ENCODE measurements at regions not wholly inside any gene's neighbourhood (a gene's known extent, or its start where the extent isn't known, plus 50 kb on each side); places are given as distances from the start of the nearest gene placed in this dataset.

- DNase-seq (ENCODE audit: extremely low read depth, low read depth, low spot score) = no peak
Measured at GRCh38 chr21:16402752-16403151, 673.0 kb downstream of the USP25 start.

- DNase-seq (ENCODE audit: extremely low read depth, low read depth, low spot score) = no peak
Measured at GRCh38 chr21:16404776-16405175, 675.0 kb downstream of the USP25 start.

GRCh38 chr21:16406355-16406754 lies 676.6 kb downstream of the USP25 start:
- no peak for DNase-seq (ENCODE audit: extremely low read depth, low read depth, low spot score)

- no peak for DNase-seq (ENCODE audit: extremely low read depth, low read depth, low spot score)
Measured at GRCh38 chr21:16407403-16408240, 677.8 kb downstream of the USP25 start.

GRCh38 chr21:16408280-16408679 lies 678.5 kb downstream of the USP25 start:
- no peak for DNase-seq (ENCODE audit: extremely low read depth, low read depth, low spot score)

- no peak for DNase-seq (ENCODE audit: extremely low read depth, low read depth, low spot score)
Measured at GRCh38 chr21:16409352-16409751, 679.6 kb downstream of the USP25 start.

GRCh38 chr21:16418226-16418625 lies 688.4 kb downstream of the USP25 start:
- DNase-seq (ENCODE audit: extremely low read depth, low read depth, low spot score) = no peak

- DNase-seq (ENCODE audit: extremely low read depth, low read depth, low spot score) = no peak
Measured at GRCh38 chr21:16418642-16419041, 688.9 kb downstream of the USP25 start.

- DNase-seq (ENCODE audit: extremely low read depth, low read depth, low spot score) = no peak
Measured at GRCh38 chr21:16419188-16419921, 689.6 kb downstream of the USP25 start.

GRCh38 chr21:16420031-16420724 lies 690.4 kb downstream of the USP25 start:
- no peak for DNase-seq (ENCODE audit: extremely low read depth, low read depth, low spot score)

GRCh38 chr21:16421007-16421406 lies 691.2 kb downstream of the USP25 start:
- DNase-seq (ENCODE audit: extremely low read depth, low read depth, low spot score) = no peak

- DNase-seq (ENCODE audit: extremely low read depth, low read depth, low spot score) = no peak
Measured at GRCh38 chr21:16421965-16422364, 692.2 kb downstream of the USP25 start.

- DNase-seq (ENCODE audit: extremely low read depth, low read depth, low spot score) = no peak
Measured at GRCh38 chr21:16422702-16423101, 692.9 kb downstream of the USP25 start.

GRCh38 chr21:16423921-16424320 lies 694.1 kb downstream of the USP25 start:
- no peak for DNase-seq (ENCODE audit: extremely low read depth, low read depth, low spot score)

- DNase-seq (ENCODE audit: extremely low read depth, low read depth, low spot score) = no peak
Measured at GRCh38 chr21:16424331-16424751, 694.6 kb downstream of the USP25 start.

GRCh38 chr21:16425376-16425775 lies 695.6 kb downstream of the USP25 start:
- DNase-seq (ENCODE audit: extremely low read depth, low read depth, low spot score) = no peak

- DNase-seq (ENCODE audit: extremely low read depth, low read depth, low spot score) = no peak
Measured at GRCh38 chr21:16426936-16427335, 697.2 kb downstream of the USP25 start.

GRCh38 chr21:16427587-16428087 lies 697.9 kb downstream of the USP25 start:
- DNase-seq (ENCODE audit: extremely low read depth, low read depth, low spot score) = no peak

GRCh38 chr21:16437586-16437985 lies 707.8 kb downstream of the USP25 start:
- no peak for DNase-seq (ENCODE audit: extremely low read depth, low read depth, low spot score)

- no peak for DNase-seq (ENCODE audit: extremely low read depth, low read depth, low spot score)
Measured at GRCh38 chr21:16438761-16439160, 709.0 kb downstream of the USP25 start.

- DNase-seq (ENCODE audit: extremely low read depth, low read depth, low spot score) = no peak
Measured at GRCh38 chr21:16441789-16442188, 712.0 kb downstream of the USP25 start.
